SK-N-SH treated with all-trans-retinoic acid at 6 μM for 48 hours (cell line): ENCODE measurements at regions not wholly inside any gene's neighbourhood (a gene's known extent, or its start where the extent isn't known, plus 50 kb on each side); places are given as distances from the start of the nearest gene placed in this dataset.

Experiments
- ATAC-seq: fragments of 200-7000 bp; cut with Tn5 transposase; 3 replicates; pipeline ENCODE4 v1.9.1; 2020; ENCODE audit warnings: mild to moderate bottlenecking, moderate library complexity
- ARNTL ChIP-seq: fragments of 450-650 bp; formaldehyde crosslinking; IDR thresholded peaks from 2 replicates; pipeline ENCODE4 v1.5.0; 2020; ENCODE audit warnings: low read depth, mild to moderate bottlenecking, moderate library complexity, borderline replicate concordance
- CREB5 ChIP-seq: fragments of 250-450 bp; sonication (Bioruptor Pico); IDR thresholded peaks from 2 replicates; pipeline ENCODE4 v1.5.1; 2020; ENCODE audit warnings: low read depth, mild to moderate bottlenecking, moderate library complexity
- CSDC2 ChIP-seq: fragments of 250-450 bp; sonication (Bioruptor Pico); IDR thresholded peaks from 2 replicates; pipeline ENCODE4 v1.5.0; 2020; ENCODE audit warnings: mild to moderate bottlenecking, moderate library complexity
- CSRNP3 ChIP-seq: fragments of 250-450 bp; sonication (Bioruptor Pico); IDR thresholded peaks from 2 replicates; pipeline ENCODE4 v1.5.1; 2021; ENCODE audit warnings: mild to moderate bottlenecking, moderate library complexity
- ESRRG ChIP-seq: fragments of 250-450 bp; sonication (Bioruptor Pico); IDR thresholded peaks from 2 replicates; pipeline ENCODE4 v1.6.1; 2021; ENCODE audit warnings: mild to moderate bottlenecking
- GLIS3 ChIP-seq: fragments of 250-450 bp; sonication (Bioruptor Pico); IDR thresholded peaks from 2 replicates; pipeline ENCODE4 v1.5.0; 2020; ENCODE audit warnings: mild to moderate bottlenecking, moderate library complexity
- ISL1 ChIP-seq: fragments of 250-450 bp; sonication (Bioruptor Pico); IDR thresholded peaks from 2 replicates; pipeline ENCODE4 v2.1.2; 2022; ENCODE audit warnings: mild to moderate bottlenecking, moderate library complexity
- OSR1 ChIP-seq: fragments of 250-450 bp; sonication (Bioruptor Pico); IDR thresholded peaks from 2 replicates; pipeline ENCODE4 v1.8.0; 2022; ENCODE audit warnings: moderate library complexity, mild to moderate bottlenecking, inconsistent platforms
- PATZ1 ChIP-seq: fragments of 250-450 bp; sonication (Bioruptor Pico); IDR thresholded peaks from 2 replicates; pipeline ENCODE4 v1.8.0; 2020; ENCODE audit warnings: mild to moderate bottlenecking, moderate library complexity, borderline replicate concordance
- POU6F1 ChIP-seq: fragments of 250-450 bp; sonication (Bioruptor Pico); IDR thresholded peaks from 2 replicates; pipeline ENCODE4 v1.8.0; 2021; ENCODE audit warnings: low read depth, mild to moderate bottlenecking, moderate library complexity, borderline replicate concordance
- PPARA ChIP-seq: fragments of 250-450 bp; sonication (Bioruptor Pico); IDR thresholded peaks from 2 replicates; pipeline ENCODE4 v1.5.0; 2020; ENCODE audit warnings: mild to moderate bottlenecking, borderline replicate concordance
- RARB ChIP-seq: fragments of 250-450 bp; sonication (Bioruptor Pico); IDR thresholded peaks from 2 replicates; pipeline ENCODE4 v1.8.0; 2021; ENCODE audit warnings: mild to moderate bottlenecking, moderate library complexity
- SNAI2 ChIP-seq: fragments of 250-450 bp; sonication (Bioruptor Pico); IDR thresholded peaks from 2 replicates; pipeline ENCODE4 v1.5.0; 2020; ENCODE audit warnings: mild to moderate bottlenecking, moderate library complexity
- TCF4 ChIP-seq: fragments of 250-450 bp; sonication (Bioruptor Pico); IDR thresholded peaks from 2 replicates; pipeline ENCODE4 v1.8.0; 2021; ENCODE audit warnings: mild to moderate bottlenecking, moderate library complexity, borderline replicate concordance
- TOX ChIP-seq: fragments of 250-450 bp; sonication (Bioruptor Pico); IDR thresholded peaks from 2 replicates; pipeline ENCODE4 v1.8.0; 2021; ENCODE audit warnings: mild to moderate bottlenecking, moderate library complexity, borderline replicate concordance
- ZC3H10 ChIP-seq: fragments of 250-450 bp; sonication (Bioruptor Pico); IDR thresholded peaks from 2 replicates; pipeline ENCODE4 v1.5.1; 2021; ENCODE audit warnings: mild to moderate bottlenecking, moderate library complexity
- ZFP3 ChIP-seq: fragments of 250-450 bp; sonication (Bioruptor Pico); IDR thresholded peaks from 2 replicates; pipeline ENCODE4 v1.5.0; 2020; ENCODE audit warnings: mild to moderate bottlenecking, moderate library complexity
- ZFP30 ChIP-seq: fragments of 450-650 bp; formaldehyde crosslinking; IDR thresholded peaks from 2 replicates; pipeline ENCODE4 v1.5.0; 2022; ENCODE audit warnings: mild to moderate bottlenecking, moderate library complexity
- ZNF565 ChIP-seq: fragments of 450-650 bp; formaldehyde crosslinking; conservative IDR thresholded peaks from 2 replicates; pipeline ENCODE4 v1.5.0; 2020; ENCODE audit warnings: low read depth, mild to moderate bottlenecking, moderate library complexity
- ZNF70 ChIP-seq: fragments of 450-650 bp; formaldehyde crosslinking; IDR thresholded peaks from 2 replicates; pipeline ENCODE4 v1.5.0; 2020; ENCODE audit warnings: mild to moderate bottlenecking, moderate library complexity
- ZNF8 ChIP-seq: fragments of 450-650 bp; formaldehyde crosslinking; IDR thresholded peaks from 2 replicates; pipeline ENCODE4 v1.5.0; 2020; ENCODE audit warnings: mild to moderate bottlenecking, moderate library complexity

- TF ChIP-seq POU6F1 (CRISPR knock-in tag) = no peak
- no peak for TF ChIP-seq RARB
- no peak for TF ChIP-seq ZNF565
- no peak for TF ChIP-seq ZNF70 (CRISPR knock-in tag)
- TF ChIP-seq SNAI2 = no peak
- TF ChIP-seq TCF4 (CRISPR knock-in tag) = no peak
- no peak for TF ChIP-seq ISL1 (CRISPR knock-in tag)
- TF ChIP-seq CREB5 = no peak
- ATAC-seq = no peak
Observed at GRCh38 chr14:89634037-89634436, 217.0 kb upstream of the FOXN3 start.

- no peak for ATAC-seq
- TF ChIP-seq TCF4 (CRISPR knock-in tag) (no peak), OSR1 (CRISPR knock-in tag) (no peak), ZFP30 (CRISPR knock-in tag) (no peak), ZNF565 (no peak), PATZ1 (CRISPR knock-in tag) (no peak)
Observed at GRCh38 chr14:89630101-89630829, 213.2 kb upstream of the FOXN3 start.

GRCh38 chr14:89629383-89629782 is 212.3 kb upstream of the FOXN3 start:
- ATAC-seq = no peak
- TF ChIP-seq ARNTL (CRISPR knock-in tag) = no peak
- no peak for TF ChIP-seq RARB
- TF ChIP-seq ESRRG (CRISPR knock-in tag) = no peak
- TF ChIP-seq CSDC2 (CRISPR knock-in tag) = no peak
- no peak for TF ChIP-seq GLIS3 (CRISPR knock-in tag)
- TF ChIP-seq CREB5 = no peak
- no peak for TF ChIP-seq PPARA (CRISPR knock-in tag)
- no peak for TF ChIP-seq ZC3H10
- TF ChIP-seq ZNF8 = no peak
- TF ChIP-seq ISL1 (CRISPR knock-in tag) = no peak
- no peak for TF ChIP-seq ZNF70 (CRISPR knock-in tag)
- no peak for TF ChIP-seq TCF4 (CRISPR knock-in tag)
- TF ChIP-seq SNAI2 = no peak
- no peak for TF ChIP-seq POU6F1 (CRISPR knock-in tag)
- TF ChIP-seq TOX (CRISPR knock-in tag) = no peak
- TF ChIP-seq CSRNP3 = no peak
- no peak for TF ChIP-seq PATZ1 (CRISPR knock-in tag)
- TF ChIP-seq ZNF565 = no peak
- no peak for TF ChIP-seq ZFP3 (CRISPR knock-in tag)
